Spleen (tissue), 7 donors: ENCODE measurements at regions not wholly inside any gene's neighbourhood (a gene's known extent, or its start where the extent isn't known, plus 50 kb on each side); places are given as distances from the start of the nearest gene placed in this dataset.

Experiments
- CTCF ChIP-seq, 11 experiments: fragments of 200-600 bp in 7 of 11; fragments of 450-650 bp in 4 of 11; sonication (generic) in 4 of 11; IDR thresholded peaks in 8 of 11; conservative IDR thresholded peaks in 3 of 11; 1 replicate in 7 of 11; 2 replicates in 4 of 11; pipeline versions ENCODE4 v1.4.0 to v1.8.0; 2016 to 2021; ENCODE audit warnings: antibody characterized with exemption in 11 of 11, inconsistent platforms in 4 of 11, mild to moderate bottlenecking in 1 of 11
- POLR2A ChIP-seq, 3 donors: fragments of 450-650 bp; IDR thresholded peaks; one replicate each; pipeline ENCODE4 v1.5.1; 2017; ENCODE audit warnings: antibody characterized with exemption in 3 of 3, mild to moderate bottlenecking in 1 of 3
- POLR2AphosphoS5 ChIP-seq, 3 donors: sonication (generic); formaldehyde crosslinking; IDR thresholded peaks; one replicate each; pipeline ENCODE4 v1.5.1; 2017; ENCODE audit warnings: antibody characterized with exemption in 3 of 3
- donor health status: DM: no; HTN: no; CAD: no; lungs with moderate emphysema.
- donor health status: DM: no; HTN: no; CAD: no.
- donor health status: DM: no; HTN: no; CAD: no.

- no peak for TF ChIP-seq CTCF (IDR thresholded peaks at IDR 0.05 in 8 of 11, conservative IDR thresholded peaks at IDR 0.05 in 3 of 11)
- no peak for TF ChIP-seq POLR2A (IDR thresholded peaks at IDR 0.05)
- TF ChIP-seq POLR2AphosphoS5 (IDR thresholded peaks at IDR 0.05): no peak
These were observed 135.8 kb upstream of the NECTIN1 start for GRCh38 chr11:119864836-119865235.
